GM12801 (cell line): ENCODE measurements at regions not wholly inside any gene's neighbourhood (a gene's known extent, or its start where the extent isn't known, plus 50 kb on each side); places are given as distances from the start of the nearest gene placed in this dataset.

Experiments
- CTCF ChIP-seq: IDR thresholded peaks from one replicate; pipeline ENCODE4 v1.5.1; 2011; ENCODE audit warnings: control low read depth; ENCODE audit not compliant: insufficient read length; ENCODE audit errors: extremely low read depth

- TF ChIP-seq CTCF, result no peak
Measured at GRCh38 chr2:8197825-8198224, 484.0 kb upstream of the ID2 start.

- TF ChIP-seq CTCF, result no peak
Measured at GRCh38 chr2:8198766-8199382, 483.0 kb upstream of the ID2 start.

DNA sequence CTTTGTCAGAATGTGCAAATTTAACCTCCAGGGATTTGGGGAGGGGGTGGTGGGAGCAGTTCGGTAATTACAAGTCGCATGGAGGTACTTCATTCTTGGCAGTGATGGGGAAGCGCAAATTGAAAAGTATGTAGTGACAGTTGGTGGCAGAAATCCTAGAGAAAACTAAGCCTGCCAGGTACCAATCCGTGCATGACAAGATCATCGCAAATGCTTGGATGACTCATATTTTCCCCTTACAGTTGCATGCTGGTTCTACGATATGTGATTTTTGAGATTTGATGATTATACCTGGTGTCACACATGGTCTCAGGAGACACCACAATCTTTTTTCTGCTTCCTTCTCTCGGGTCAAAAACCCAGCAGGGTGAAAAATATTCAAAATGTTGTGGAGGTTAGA lies 479.7 kb upstream of the ID2 start:
- no peak for TF ChIP-seq CTCF

GRCh38 chr2:8203364-8203763 lies 478.5 kb upstream of the ID2 start:
- no peak for TF ChIP-seq CTCF

DNA sequence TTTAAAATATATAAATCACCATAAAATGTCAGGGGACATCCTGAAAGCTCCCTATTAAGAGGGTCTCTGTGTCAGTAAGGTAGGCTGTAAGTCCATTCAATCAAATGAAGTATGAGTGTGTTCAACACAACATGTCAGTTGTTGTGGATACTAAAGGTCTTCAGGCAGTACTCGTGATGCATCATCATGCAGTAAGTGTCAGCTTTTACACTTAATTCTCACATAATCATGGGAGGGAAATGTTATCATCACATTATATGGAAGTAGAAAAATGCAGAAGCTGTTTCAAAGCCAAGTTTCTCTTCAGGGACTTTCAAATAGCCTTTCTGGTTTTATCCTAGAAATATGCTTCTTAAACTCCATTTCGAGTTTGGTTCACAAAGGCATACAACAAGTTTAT lies 477.1 kb upstream of the ID2 start:
- TF ChIP-seq CTCF, result no peak

GRCh38 chr2:8209494-8209893 lies 472.4 kb upstream of the ID2 start:
- TF ChIP-seq CTCF, result no peak

- no peak for TF ChIP-seq CTCF
Measured at GRCh38 chr2:8211384-8211783, 470.5 kb upstream of the ID2 start.
